H9 (cell line): ENCODE measurements at regions not wholly inside any gene's neighbourhood (a gene's known extent, or its start where the extent isn't known, plus 50 kb on each side); places are given as distances from the start of the nearest gene placed in this dataset.

Experiments
- DNase-seq: peaks from one replicate; pipeline ENCODE4 v3.0.0-alpha.2; 2017
- H2AFZ ChIP-seq: one replicate; pipeline ENCODE4 v1.6.1; 2013; ENCODE audit warnings: mild to moderate bottlenecking, low read length, control low read depth, moderate library complexity
- H2AK5ac ChIP-seq: 2 replicates; pipeline ENCODE4 v1.6.1; 2013; ENCODE audit warnings: low read length, control low read depth, mixed read lengths; ENCODE audit not compliant: insufficient read length
- H2BK120ac ChIP-seq: one replicate; pipeline ENCODE4 v1.6.1; 2013; ENCODE audit warnings: low read depth, mild to moderate bottlenecking, low read length, control low read depth, inconsistent platforms; ENCODE audit not compliant: poor library complexity, severe bottlenecking
- H2BK12ac ChIP-seq: 2 replicates; pipeline ENCODE4 v1.6.1; 2013; ENCODE audit warnings: low read length, control low read depth, mixed read lengths, low read depth; ENCODE audit not compliant: insufficient read length
- H2BK15ac ChIP-seq: 2 replicates; pipeline ENCODE4 v1.6.1; 2013; ENCODE audit warnings: low read depth, low read length, control low read depth
- H2BK20ac ChIP-seq: one replicate; pipeline ENCODE4 v1.6.1; 2013; ENCODE audit warnings: low read depth, mild to moderate bottlenecking, low read length, control low read depth, inconsistent platforms; ENCODE audit not compliant: poor library complexity, severe bottlenecking
- H2BK5ac ChIP-seq: 2 replicates; pipeline ENCODE4 v1.6.1; 2013; ENCODE audit warnings: low read length, control low read depth, mixed read lengths; ENCODE audit not compliant: insufficient read length
- H3K14ac ChIP-seq: 2 replicates; pipeline ENCODE4 v1.6.1; 2013; ENCODE audit warnings: low read length, control low read depth; ENCODE audit not compliant: insufficient read depth
- H3K18ac ChIP-seq: 2 replicates; pipeline ENCODE4 v1.6.1; 2013; ENCODE audit warnings: low read depth, mild to moderate bottlenecking, mixed read lengths, low read length, control low read depth; ENCODE audit not compliant: insufficient read length
- H3K23ac ChIP-seq: 2 replicates; pipeline ENCODE4 v1.6.1; 2013; ENCODE audit warnings: low read length, control low read depth, mixed read lengths, low read depth; ENCODE audit not compliant: insufficient read length
- H3K23me2 ChIP-seq: 2 replicates; pipeline ENCODE4 v1.6.1; 2013; ENCODE audit warnings: low read depth, mild to moderate bottlenecking, mixed read lengths, low read length, control low read depth; ENCODE audit not compliant: insufficient read length, poor library complexity, severe bottlenecking
- H3K27ac ChIP-seq: 2 replicates; pipeline ENCODE4 v1.5.1; 2013; ENCODE audit warnings: low read length, control low read depth, mixed read lengths, low read depth; ENCODE audit not compliant: insufficient read length
- H3K27me3 ChIP-seq: 2 replicates; pipeline ENCODE4 v1.6.1; 2013; ENCODE audit warnings: low read length, control low read depth, inconsistent platforms; ENCODE audit not compliant: insufficient read depth
- H3K4ac ChIP-seq: 2 replicates; pipeline ENCODE4 v1.6.1; 2013; ENCODE audit warnings: low read depth, mild to moderate bottlenecking, control low read depth, inconsistent platforms, low read length, moderate library complexity
- H3K4me1 ChIP-seq: 2 replicates; pipeline ENCODE4 v1.6.1; 2013; ENCODE audit warnings: low read length, control low read depth, inconsistent platforms; ENCODE audit not compliant: insufficient read depth
- H3K4me2 ChIP-seq: 2 replicates; pipeline ENCODE4 v1.6.1; 2013; ENCODE audit warnings: low read length, control low read depth, mixed read lengths; ENCODE audit not compliant: insufficient read length, insufficient read depth
- H3K56ac ChIP-seq: 2 replicates; pipeline ENCODE4 v1.6.1; 2013; ENCODE audit warnings: low read depth, mild to moderate bottlenecking, mixed read lengths, low read length, control low read depth; ENCODE audit not compliant: insufficient read length
- H3K79me1 ChIP-seq: 2 replicates; pipeline ENCODE4 v1.6.1; 2013; ENCODE audit warnings: low read depth, mild to moderate bottlenecking, moderate library complexity, low read length, control low read depth, inconsistent platforms; ENCODE audit not compliant: insufficient read depth, poor library complexity, severe bottlenecking
- H3K79me2 ChIP-seq: 2 replicates; pipeline ENCODE4 v1.6.1; 2013; ENCODE audit warnings: low read length, control low read depth, inconsistent platforms; ENCODE audit not compliant: insufficient read depth
- H3K9ac ChIP-seq: 2 replicates; pipeline ENCODE4 v1.6.1; 2013; ENCODE audit warnings: low read length, control low read depth, mixed read lengths; ENCODE audit not compliant: insufficient read length; ENCODE audit errors: extremely low read depth
- H3K9me3 ChIP-seq: one replicate; pipeline ENCODE4 v1.6.1; 2013; ENCODE audit warnings: low read depth, low read length, inconsistent platforms; ENCODE audit not compliant: control insufficient read depth
- H3T11ph ChIP-seq: one replicate; pipeline ENCODE4 v1.6.1; 2013; ENCODE audit warnings: mild to moderate bottlenecking, low read length, control low read depth, inconsistent platforms
- H4K20me1 ChIP-seq: one replicate; pipeline ENCODE4 v1.6.1; 2013; ENCODE audit not compliant: control insufficient read depth, insufficient read length, insufficient read depth
- H4K5ac ChIP-seq: 2 replicates; pipeline ENCODE4 v1.6.1; 2013; ENCODE audit warnings: low read depth, mild to moderate bottlenecking, mixed read lengths, low read length, control low read depth; ENCODE audit not compliant: insufficient read length
- H4K8ac ChIP-seq: replicated peaks from 2 replicates; pipeline ENCODE4 v1.6.1; 2013; ENCODE audit warnings: low read length, control low read depth, mixed read lengths, low read depth; ENCODE audit not compliant: insufficient read length
- H4K91ac ChIP-seq: 2 replicates; pipeline ENCODE4 v1.6.1; 2013; ENCODE audit warnings: low read depth, mild to moderate bottlenecking, moderate library complexity, mixed read lengths, low read length, control low read depth; ENCODE audit not compliant: insufficient read length
- H3K27ac Mint-ChIP-seq, 3 experiments: 2 replicates in 2 of 3; 3 replicates in 1 of 3; pipeline ENCODE4 v1.8.0; 2020 to 2021; ENCODE audit warnings: mixed read lengths in 3 of 3, mild to moderate bottlenecking in 1 of 3, moderate library complexity in 1 of 3
- H3K27me3 Mint-ChIP-seq: 2 replicates; pipeline ENCODE4 v1.8.0; 2021; ENCODE audit warnings: low read depth, mild to moderate bottlenecking, moderate library complexity, mixed read lengths
- H3K36me3 Mint-ChIP-seq, 3 experiments: 2 replicates in 2 of 3; 3 replicates in 1 of 3; pipeline ENCODE4 v1.8.0; 2020 to 2021; ENCODE audit warnings: low read depth in 3 of 3, mixed read lengths in 3 of 3; ENCODE audit not compliant: insufficient read depth in 1 of 3
- H3K4me1 Mint-ChIP-seq, 2 experiments: 2 replicates each; pipeline ENCODE4 v1.8.0; 2020; ENCODE audit warnings: mixed read lengths in 2 of 2
- H3K4me3 Mint-ChIP-seq, 2 experiments: 2 replicates in 1 of 2; 3 replicates in 1 of 2; pipeline ENCODE4 v1.8.0; 2020 to 2021; ENCODE audit warnings: mild to moderate bottlenecking in 2 of 2, mixed read lengths in 2 of 2, moderate library complexity in 1 of 2
- H3K9me3 Mint-ChIP-seq, 2 experiments: 2 replicates in 1 of 2; 3 replicates in 1 of 2; pipeline ENCODE4 v1.8.0; 2020; ENCODE audit warnings: mild to moderate bottlenecking in 2 of 2, mixed read lengths in 2 of 2, moderate library complexity in 1 of 2
- CTCF ChIP-seq: fragments of 200-600 bp; sonication (generic); conservative IDR thresholded peaks from 3 replicates; pipeline ENCODE4 v1.8.0; 2021; ENCODE audit warnings: antibody characterized with exemption, mild to moderate bottlenecking
- WGBS: extraction: QIAGEN DNeasy Blood & Tissue Kit; methylation state at CpG from one replicate; pipeline ENCODE4 v1.1.7; 2013; ENCODE audit warnings: missing lambda C conversion rate, low lambda C conversion rate, mixed read lengths; ENCODE audit not compliant: insufficient read length; ENCODE audit errors: extremely low coverage; 5-methylcytosine and 5-hydroxymethylcytosine counted together

- Mint-ChIP-seq H3K27me3 (no peaks in the 10 kb centered on the region), H3K36me3 (no peaks in the 10 kb centered on the region), H3K4me1 (peaks cover 10 to 22% of the 10 kb centered on the region in 2 experiments), H3K9me3 (no peaks in the 10 kb centered on the region), H3K27ac (no peak overlapping the region; a peak in 1 of 7 replicates), H3K4me3 (no peak overlapping the region)
- no peak overlapping the region for H3K14ac ChIP-seq
- H3K27me3 ChIP-seq = no peaks in the 10 kb centered on the region
- no peaks in the 10 kb centered on the region for H4K20me1 ChIP-seq
- no peak overlapping the region for H3K4me2 ChIP-seq
- H3T11ph ChIP-seq = no peak overlapping the region
- H3K9me3 ChIP-seq = no peaks in the 10 kb centered on the region
- H3K18ac ChIP-seq = no peak overlapping the region
- no peak for DNase-seq
- H3K23ac ChIP-seq = no peak overlapping the region
- WGBS = no CpG with 5 or more reads among the region's 5 CpGs
- H3K79me2 ChIP-seq = no peaks in the 10 kb centered on the region
- no peak overlapping the region for H3K9ac ChIP-seq
- no peak overlapping the region for H3K27ac ChIP-seq
- H4K91ac ChIP-seq = no peak overlapping the region
- H4K8ac ChIP-seq = no peak overlapping the region
- H3K56ac ChIP-seq = no peak overlapping the region
- no peak overlapping the region for H2BK20ac ChIP-seq
- H4K5ac ChIP-seq = no peak overlapping the region
- H2BK5ac ChIP-seq = no peak overlapping the region
- TF ChIP-seq CTCF = no peak
- no peak overlapping the region for H2BK120ac ChIP-seq
- H2BK15ac ChIP-seq = no peak overlapping the region
- no peak overlapping the region for H2AFZ ChIP-seq
- H3K4ac ChIP-seq = no peak overlapping the region
- no peak overlapping the region for H2AK5ac ChIP-seq
- H3K4me1 ChIP-seq = no peaks in the 10 kb centered on the region; the same call in 1 of the 2 replicates
- H3K79me1 ChIP-seq = no peaks in the 10 kb centered on the region
- no peak overlapping the region for H2BK12ac ChIP-seq
- H3K23me2 ChIP-seq = no peaks in the 10 kb centered on the region
Observed at GRCh38 chr10:60446070-60446833, 56.6 kb upstream of the ANK3 start.
